ENCODE measurements at regions not wholly inside any gene's neighbourhood (a gene's known extent, or its start where the extent isn't known, plus 50 kb on each side); places are given as distances from the start of the nearest gene placed in this dataset.

DNA sequence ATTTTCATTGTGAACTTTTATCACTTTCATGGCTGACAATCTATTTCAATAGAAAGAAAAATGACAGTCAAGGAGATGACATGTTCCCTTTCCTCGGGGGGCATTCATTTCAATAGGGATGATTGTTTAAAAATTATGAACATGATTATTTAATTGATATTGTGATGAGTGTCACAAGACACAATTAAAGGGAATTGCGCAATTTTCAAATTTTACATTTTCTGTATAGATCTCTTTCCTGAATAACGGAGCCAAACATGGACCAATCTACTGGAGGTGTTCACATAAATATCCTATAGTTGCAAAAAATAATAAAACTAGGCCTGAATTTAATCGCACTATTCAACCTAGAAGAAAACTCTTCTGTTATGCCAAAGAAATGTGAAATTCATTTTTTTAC, 1274.6 kb downstream of the SLITRK5 start:
- TF ChIP-seq, protein P1, sequence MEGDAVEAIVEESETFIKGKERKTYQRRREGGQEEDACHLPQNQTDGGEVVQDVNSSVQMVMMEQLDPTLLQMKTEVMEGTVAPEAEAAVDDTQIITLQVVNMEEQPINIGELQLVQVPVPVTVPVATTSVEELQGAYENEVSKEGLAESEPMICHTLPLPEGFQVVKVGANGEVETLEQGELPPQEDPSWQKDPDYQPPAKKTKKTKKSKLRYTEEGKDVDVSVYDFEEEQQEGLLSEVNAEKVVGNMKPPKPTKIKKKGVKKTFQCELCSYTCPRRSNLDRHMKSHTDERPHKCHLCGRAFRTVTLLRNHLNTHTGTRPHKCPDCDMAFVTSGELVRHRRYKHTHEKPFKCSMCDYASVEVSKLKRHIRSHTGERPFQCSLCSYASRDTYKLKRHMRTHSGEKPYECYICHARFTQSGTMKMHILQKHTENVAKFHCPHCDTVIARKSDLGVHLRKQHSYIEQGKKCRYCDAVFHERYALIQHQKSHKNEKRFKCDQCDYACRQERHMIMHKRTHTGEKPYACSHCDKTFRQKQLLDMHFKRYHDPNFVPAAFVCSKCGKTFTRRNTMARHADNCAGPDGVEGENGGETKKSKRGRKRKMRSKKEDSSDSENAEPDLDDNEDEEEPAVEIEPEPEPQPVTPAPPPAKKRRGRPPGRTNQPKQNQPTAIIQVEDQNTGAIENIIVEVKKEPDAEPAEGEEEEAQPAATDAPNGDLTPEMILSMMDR (IDR thresholded peaks at IDR 0.05; ENCODE audit: insufficient read depth, missing control alignments): no peak
- no peak for DNase-seq (ENCODE audit: insufficient read length, low spot score)
- FAIRE-seq: no peak

DNA sequence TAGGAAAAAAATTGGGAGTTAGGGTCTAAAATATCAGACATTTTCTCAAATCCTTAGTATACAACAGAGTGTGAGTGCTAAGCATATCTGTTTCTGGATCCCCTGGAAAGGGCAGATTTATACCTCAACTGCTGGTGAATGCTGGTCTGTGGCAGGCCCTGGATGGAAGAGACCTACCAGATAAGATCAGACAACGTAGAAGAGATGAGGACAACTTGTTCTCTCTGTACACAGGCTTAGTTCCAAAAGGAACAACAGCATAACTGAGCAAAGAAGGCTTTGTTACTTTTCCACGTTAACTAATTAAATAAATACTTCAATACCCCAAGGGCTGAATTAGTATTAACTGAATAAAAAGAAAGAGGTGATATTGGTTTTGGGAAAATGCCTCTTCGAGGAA, 1277.3 kb downstream of the SLITRK5 start:
- TF ChIP-seq, protein P1 (IDR thresholded peaks at IDR 0.05; ENCODE audit: insufficient read depth, missing control alignments): no peak
- FAIRE-seq (no peak), DNase-seq (ENCODE audit: insufficient read length, low spot score) (no peak)

DNA sequence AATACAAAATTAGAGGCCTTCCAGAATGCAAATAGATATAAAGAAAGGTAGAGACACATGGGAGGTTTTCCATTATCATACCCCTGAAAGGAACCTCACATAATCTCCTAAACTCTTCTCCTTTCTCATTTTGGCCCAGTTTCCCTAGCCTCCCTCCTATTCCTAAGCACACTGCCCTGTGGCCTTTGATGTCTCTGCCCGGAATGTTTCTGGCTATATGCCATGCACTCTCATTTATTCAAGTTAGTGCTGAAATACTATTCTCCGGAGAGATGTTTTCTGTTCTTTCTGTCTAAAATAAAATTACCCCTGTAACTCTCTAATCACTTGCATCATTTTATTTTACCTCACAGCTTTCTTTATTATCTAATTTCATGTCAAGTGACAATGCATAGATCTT, 1287.7 kb downstream of the SLITRK5 start:
- FAIRE-seq (no peak), DNase-seq (ENCODE audit: insufficient read length, low spot score) (no peak)
- TF ChIP-seq, protein P1 (IDR thresholded peaks at IDR 0.05; ENCODE audit: insufficient read depth, missing control alignments): no peak

DNA sequence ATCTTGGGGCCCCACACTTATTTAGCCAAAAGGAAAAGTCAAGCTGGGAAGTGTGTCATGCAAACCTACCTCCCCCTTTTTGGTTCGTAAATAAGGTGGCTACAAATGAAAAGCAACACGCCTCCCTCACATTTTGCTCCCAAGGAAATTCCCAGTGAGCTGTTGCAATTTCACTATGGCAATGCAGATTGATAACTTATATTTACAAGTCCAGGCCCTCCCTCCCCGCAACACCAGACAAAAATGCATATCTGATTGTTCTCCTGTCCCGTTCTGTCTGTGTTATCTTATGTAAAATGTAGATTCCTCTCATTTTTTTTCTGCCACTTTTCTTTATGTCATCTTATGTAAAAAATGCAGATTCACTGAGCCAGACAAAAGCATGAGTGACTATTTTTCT, 1305.3 kb downstream of the SLITRK5 start:
- DNase-seq (ENCODE audit: insufficient read length, low spot score) (no peak), FAIRE-seq (no peak)
- TF ChIP-seq, protein P1 (IDR thresholded peaks at IDR 0.05; ENCODE audit: insufficient read depth, missing control alignments): no peak

DNA sequence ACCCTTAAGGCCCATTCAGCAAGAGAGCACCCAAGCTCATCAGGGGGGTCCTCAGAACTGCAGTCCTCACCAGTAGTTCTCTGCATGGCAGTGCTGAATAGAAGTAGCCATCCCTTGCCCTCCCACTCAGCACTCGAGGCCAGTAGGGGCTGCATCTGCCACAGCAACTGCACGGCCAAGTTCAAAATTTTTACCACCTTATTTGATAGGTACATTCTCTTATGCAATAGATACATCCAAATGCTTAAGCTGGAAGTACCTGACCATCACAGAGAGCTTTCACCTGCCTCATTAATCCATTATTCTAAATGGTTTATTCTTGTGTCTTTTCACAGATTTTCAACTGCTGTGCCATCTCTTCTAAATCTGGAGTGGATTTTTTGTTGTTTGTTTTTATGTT, 1307.4 kb downstream of the SLITRK5 start:
- no peak for FAIRE-seq
- no peak for DNase-seq (ENCODE audit: insufficient read length, low spot score)
- TF ChIP-seq, protein P1 (IDR thresholded peaks at IDR 0.05; ENCODE audit: insufficient read depth, missing control alignments): no peak

DNA sequence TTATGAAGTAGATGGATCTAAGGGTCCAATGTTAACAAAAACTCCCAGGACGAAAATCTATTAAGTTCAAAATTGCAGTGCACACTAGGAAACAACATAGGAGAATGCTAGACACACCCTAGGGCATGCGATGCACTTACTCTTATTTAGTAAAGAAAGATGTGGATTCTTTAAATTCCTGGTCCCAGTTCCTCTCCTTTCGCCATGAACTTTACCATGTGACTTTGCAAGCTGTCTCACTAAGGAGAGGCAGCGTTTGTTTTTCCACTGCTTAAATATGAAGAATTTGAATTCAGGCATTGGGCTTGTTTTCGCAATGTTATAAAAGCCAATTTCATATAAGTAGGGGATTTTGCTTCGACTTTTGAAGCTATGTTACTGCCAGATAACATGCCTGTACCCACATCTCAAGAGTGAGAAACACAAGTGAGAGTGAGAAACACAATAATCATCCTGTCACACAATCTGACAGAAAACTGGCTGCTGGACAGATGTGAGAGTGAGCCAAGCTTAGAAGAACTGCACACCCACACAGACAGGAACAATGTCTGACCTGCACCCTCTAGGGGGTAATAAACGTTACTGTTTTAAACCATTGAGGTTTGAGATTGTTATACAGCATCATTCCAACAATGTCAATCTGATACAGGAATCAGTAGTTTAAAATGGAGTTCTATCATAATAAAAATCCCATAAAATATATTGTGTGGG, 1308.4 kb downstream of the SLITRK5 start:
- FAIRE-seq (no peak), DNase-seq (ENCODE audit: insufficient read length, low spot score) (no peak)
- TF ChIP-seq, protein P1 (IDR thresholded peaks at IDR 0.05; ENCODE audit: insufficient read depth, missing control alignments): no peak

DNA sequence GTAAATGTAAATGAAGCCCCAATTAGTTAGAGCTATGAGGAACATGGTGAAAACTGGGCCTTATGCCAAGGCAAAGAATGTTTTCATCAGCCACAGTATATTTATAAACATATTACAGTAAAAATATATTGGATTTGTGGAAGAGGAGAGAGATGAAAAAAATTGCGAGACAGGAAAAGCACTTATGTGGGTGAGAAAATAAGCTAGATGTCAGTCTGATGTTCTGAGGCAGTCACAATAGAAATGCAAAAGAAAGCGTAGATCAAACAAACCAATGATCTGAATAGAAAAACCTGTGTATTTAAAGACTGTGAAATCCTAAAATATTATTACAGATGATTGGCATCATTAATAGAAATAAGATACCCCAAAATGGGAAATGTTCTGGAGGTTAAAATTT, 1332.5 kb downstream of the SLITRK5 start:
- FAIRE-seq (no peak), DNase-seq (ENCODE audit: insufficient read length, low spot score) (no peak)
- TF ChIP-seq, protein P1 (IDR thresholded peaks at IDR 0.05; ENCODE audit: insufficient read depth, missing control alignments): no peak
